SK-N-MC (cell line): ENCODE measurements at regions not wholly inside any gene's neighbourhood (a gene's known extent, or its start where the extent isn't known, plus 50 kb on each side); places are given as distances from the start of the nearest gene placed in this dataset.

Experiments
- FOXP2 ChIP-seq: optimal IDR thresholded peaks from 2 replicates; pipeline ENCODE3; 2011; ENCODE audit warnings: mild to moderate bottlenecking, moderate library complexity; ENCODE audit not compliant: insufficient read depth; ENCODE audit errors: extremely low read length, control extremely low read depth
- POLR2AphosphoS5 ChIP-seq: IDR thresholded peaks from 2 replicates; pipeline ENCODE4 v1.6.1; 2012; ENCODE audit warnings: mild to moderate bottlenecking, low read depth, low read length, borderline replicate concordance

GRCh38 chr18:7325126-7325430 is 94.2 kb downstream of the LRRC30 start:
- no peak for TF ChIP-seq POLR2AphosphoS5
- TF ChIP-seq FOXP2 = no peak
